ENCODE measurements at regions not wholly inside any gene's neighbourhood (a gene's known extent, or its start where the extent isn't known, plus 50 kb on each side); places are given as distances from the start of the nearest gene placed in this dataset.

DNA sequence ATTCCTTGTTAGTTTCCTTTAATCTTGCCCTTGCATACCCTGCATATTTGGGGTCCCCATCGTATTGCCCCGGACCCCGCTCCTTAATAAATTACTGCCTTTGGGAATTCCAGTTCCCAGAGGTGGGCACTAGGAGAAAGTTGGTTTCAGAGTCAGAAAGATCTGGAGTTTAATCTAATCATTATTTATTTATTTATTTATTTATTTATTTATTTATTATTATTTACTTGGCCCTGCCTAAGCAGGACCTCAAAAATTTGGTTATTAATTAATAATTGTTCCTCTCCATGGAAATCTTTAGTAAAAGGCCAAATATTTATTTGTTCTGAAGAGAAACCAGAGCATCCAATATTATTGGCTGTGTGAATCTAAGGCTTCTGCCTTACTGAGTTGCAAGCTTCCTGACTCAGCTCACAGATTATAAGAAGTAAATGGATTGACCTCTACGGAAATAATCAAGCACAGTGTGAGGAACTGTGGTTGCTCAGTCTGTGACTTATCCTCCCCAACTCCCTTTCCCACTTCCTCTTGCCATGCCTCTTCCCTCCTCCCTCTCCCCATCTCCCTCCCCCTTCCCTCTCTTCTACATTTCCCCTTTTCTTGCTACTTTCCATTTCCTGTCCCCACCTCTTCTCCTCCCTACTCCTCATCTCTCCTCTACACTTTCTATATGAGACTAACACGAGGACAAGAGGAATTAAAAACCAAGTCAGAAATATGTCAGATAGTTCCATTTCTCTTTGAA, 61.5 kb upstream of the AP1S2 start:
- no peak for TF ChIP-seq POLR2A (IDR thresholded peaks at IDR 0.05; ENCODE audit: low read length)
- TF ChIP-seq GATA1 (IDR thresholded peaks at IDR 0.05; ENCODE audit: low read depth, low read length) = no peak
